VCaP (cell line): ENCODE measurements at regions not wholly inside any gene's neighbourhood (a gene's known extent, or its start where the extent isn't known, plus 50 kb on each side); places are given as distances from the start of the nearest gene placed in this dataset.

Experiments
- H3K27ac ChIP-seq: fragments of 450-650 bp; 2 replicates; pipeline ENCODE4 v1.5.1; 2017
- TF ChIP-seq, protein P1 (sequence below): fragments of 450-650 bp; conservative IDR thresholded peaks from 2 replicates; pipeline ENCODE4 v1.5.1; 2017; ENCODE audit warnings: mild to moderate bottlenecking, moderate library complexity

DNA sequence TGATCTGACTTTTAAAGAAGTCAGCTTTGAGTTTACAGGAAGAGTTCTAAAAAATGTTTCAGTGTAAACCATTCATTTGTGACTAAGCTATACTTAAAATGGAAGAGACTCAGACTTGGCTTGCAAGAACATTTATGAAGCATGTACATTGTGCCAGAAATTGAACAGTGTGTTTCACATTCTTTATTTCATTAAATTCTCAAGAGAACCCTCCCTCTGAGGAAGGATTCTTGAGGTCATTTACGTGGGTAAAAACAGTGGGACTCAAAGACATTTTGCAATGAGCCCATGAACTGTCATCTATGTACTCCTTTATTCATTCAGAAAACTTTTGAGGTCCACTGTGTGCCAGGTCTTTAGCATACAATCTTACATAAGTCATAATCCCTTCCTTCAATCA is 143.6 kb upstream of the ZNF521 start:
- TF ChIP-seq, protein P1, sequence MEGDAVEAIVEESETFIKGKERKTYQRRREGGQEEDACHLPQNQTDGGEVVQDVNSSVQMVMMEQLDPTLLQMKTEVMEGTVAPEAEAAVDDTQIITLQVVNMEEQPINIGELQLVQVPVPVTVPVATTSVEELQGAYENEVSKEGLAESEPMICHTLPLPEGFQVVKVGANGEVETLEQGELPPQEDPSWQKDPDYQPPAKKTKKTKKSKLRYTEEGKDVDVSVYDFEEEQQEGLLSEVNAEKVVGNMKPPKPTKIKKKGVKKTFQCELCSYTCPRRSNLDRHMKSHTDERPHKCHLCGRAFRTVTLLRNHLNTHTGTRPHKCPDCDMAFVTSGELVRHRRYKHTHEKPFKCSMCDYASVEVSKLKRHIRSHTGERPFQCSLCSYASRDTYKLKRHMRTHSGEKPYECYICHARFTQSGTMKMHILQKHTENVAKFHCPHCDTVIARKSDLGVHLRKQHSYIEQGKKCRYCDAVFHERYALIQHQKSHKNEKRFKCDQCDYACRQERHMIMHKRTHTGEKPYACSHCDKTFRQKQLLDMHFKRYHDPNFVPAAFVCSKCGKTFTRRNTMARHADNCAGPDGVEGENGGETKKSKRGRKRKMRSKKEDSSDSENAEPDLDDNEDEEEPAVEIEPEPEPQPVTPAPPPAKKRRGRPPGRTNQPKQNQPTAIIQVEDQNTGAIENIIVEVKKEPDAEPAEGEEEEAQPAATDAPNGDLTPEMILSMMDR, result no peak
- no peak overlapping the region for H3K27ac ChIP-seq

DNA sequence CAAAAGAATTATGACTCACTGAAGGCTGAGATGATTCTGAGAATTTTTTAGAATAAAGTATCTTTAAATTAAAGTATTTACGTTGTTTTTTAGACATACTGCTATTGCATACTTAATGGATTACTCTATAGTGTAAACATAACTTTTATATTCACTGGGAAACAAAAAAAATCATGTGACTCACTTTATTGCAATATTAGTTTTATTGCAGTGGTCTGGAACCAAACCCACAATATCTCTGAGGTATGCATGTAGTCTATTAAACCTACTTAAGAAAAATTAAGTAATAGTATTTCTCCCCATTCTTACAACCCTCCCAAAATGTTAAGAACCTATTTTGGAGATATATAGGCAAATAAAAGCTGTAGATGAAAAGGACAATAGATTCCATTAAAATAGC is 142.9 kb upstream of the ZNF521 start:
- TF ChIP-seq, protein P1, result no peak
- H3K27ac ChIP-seq, result no peak overlapping the region

DNA sequence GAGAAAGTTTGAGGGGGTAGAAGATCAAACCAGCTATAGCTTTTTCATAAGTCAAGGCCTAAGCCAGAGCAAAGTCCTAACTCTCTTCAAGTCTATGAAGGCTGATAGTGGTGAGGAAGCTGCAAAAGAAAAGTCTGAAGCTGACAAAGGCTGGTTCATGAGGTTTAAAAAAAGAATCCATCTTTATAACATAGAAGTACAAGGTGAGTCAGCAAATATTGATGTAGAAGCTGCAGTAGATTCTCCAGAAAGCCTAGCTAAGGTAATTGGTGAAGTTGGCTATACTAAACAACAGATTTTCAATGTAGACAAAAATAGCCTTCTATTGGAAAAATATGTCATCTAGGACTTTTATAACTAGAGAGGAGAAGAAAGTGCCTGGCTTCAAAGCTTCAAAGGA is 141.4 kb upstream of the ZNF521 start:
- H3K27ac ChIP-seq, result no peak overlapping the region
- TF ChIP-seq, protein P1, result no peak

DNA sequence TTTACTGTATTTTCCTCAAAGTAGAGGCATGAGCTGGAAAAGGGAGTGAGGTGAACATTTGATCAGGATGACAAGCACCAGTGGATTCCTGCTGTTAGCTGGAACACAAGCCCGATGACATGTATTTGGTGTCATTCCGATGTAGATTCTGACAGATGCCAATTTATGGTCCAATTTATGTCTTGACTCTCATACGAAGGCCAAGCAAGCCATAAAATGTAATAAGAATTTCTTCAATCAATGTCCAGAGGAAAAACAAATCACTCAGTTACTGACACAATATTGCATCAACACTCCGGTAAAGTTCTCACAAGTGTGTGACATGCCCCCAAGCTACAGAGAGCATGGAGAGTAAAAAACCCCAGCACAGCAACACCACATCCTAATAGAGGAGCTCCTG is 138.3 kb upstream of the ZNF521 start:
- H3K27ac ChIP-seq, result no peak overlapping the region
- TF ChIP-seq, protein P1, result no peak

DNA sequence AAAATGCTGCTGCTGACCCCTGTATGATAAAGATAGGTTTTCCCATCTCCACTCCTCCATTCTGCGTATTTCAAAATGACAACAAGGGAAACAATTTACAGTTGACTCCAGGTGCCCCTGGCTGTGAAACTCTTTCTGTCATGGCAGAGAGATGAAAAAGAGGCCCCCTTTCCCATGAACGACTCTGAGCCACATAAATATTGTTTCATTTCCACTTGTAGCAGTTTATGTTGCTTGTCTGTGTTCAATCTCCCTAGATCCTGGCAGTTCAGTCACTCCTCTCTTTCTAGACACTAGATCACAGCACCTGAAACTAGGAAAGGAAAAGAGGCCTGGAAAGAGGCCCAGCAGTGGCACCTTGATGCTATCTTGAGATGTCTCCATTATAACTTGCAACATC is 121.0 kb upstream of the ZNF521 start:
- TF ChIP-seq, protein P1, result no peak
- no peak overlapping the region for H3K27ac ChIP-seq

DNA sequence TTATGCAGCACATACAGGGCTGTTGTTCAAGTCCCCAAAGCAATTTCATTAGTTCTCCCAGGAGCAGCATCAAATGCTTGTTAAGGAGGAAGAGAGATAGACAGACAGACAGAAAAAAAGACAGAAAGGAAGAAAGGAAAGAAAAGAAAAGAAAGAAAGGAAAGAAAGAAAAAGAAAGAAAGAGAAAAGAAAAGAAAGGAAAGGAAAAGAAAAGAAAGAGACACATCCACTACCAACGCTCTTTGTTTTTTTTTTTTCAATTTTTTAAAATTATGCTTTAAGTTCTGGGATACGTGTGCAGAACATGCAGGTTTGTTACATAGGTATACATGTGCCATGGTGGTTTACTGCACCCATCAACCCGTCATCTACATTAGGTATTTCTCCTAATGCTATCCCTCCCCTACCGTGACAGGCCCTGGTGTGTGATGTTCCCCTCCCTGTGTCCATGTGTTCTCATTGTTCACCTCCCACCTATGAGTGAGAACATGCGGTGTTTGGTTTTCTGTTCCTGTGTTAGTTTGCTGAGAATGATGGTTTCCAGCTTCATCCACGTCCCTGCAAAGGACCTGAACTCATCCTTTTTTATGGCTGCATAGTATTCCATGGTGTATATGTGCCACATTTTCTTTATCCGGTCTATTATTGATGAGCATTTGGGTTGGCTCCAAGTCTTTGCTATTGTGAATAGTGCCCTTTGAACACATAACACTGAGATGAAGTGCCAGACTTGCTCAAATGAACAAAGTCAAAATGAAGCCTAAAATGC is 119.0 kb upstream of the ZNF521 start:
- H3K27ac ChIP-seq, result peak overlapping the region; percentile 42

DNA sequence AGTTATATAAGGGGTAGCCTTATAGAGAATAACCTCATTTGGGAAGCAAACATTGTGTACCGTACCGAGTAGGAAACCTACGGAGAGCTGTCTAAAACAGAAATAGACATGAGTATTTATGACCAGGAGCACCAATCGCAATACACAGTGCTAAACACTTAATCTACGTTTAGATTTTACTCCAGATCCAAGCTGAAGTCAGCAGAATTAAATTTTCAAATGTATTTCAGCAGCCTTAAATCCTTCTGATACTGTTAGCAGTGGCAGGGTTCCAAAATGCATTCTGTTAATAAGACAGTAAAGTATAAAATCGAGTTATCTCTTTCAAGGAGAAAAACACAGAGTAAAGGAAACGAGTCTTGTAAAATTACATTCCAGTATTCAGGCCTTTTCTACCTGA is 118.1 kb upstream of the ZNF521 start:
- TF ChIP-seq, protein P1, result no peak
- H3K27ac ChIP-seq, result peak overlapping the region; percentile 42

DNA sequence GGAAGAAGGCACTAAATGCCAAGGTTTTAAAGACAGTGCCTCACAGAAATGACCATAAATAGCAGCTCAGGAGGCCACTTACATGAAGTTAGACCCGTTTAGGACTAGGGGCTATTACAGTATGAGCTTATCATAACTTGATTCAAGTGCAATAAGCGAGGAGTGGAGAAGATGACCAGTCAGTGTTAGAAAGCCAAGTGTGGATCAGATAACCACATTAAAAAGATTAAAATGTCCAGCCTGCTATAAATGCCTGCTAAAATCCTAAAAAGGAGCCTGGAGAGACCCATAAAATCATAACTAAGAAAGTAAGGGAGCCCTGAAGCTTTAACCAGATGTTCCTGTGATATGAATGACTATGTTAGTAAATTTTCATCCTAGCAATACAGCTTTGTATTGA is 117.5 kb upstream of the ZNF521 start:
- TF ChIP-seq, protein P1, result no peak
- H3K27ac ChIP-seq, result peak overlapping the region; percentile 42
